ENCODE measurements at regions not wholly inside any gene's neighbourhood (a gene's known extent, or its start where the extent isn't known, plus 50 kb on each side); places are given as distances from the start of the nearest gene placed in this dataset.

GRCh38 chr4:123481717-123482116, 85.1 kb downstream of the SPRY1 start:
- no peak for TF ChIP-seq CTCF (IDR thresholded peaks at IDR 0.05)
- DNase-seq = no peak
- no peaks in the 10 kb centered on the region for H3K36me3 ChIP-seq
- ATAC-seq = no peak
- no peak overlapping the region for H3K4me3 ChIP-seq
- H3K27ac ChIP-seq = no peak overlapping the region
- WGBS, 2 donors = 82 to 94% methylated on average over 3 of the region's 3 CpGs
- intact Hi-C loops (cut with DNase I) = no loop called here
- peaks cover 0 to 10% (median 0%) of the 10 kb centered on the region in 9 donors for H3K4me1 ChIP-seq
- no peaks in the 10 kb centered on the region for H3K9me3 ChIP-seq
- H3K27me3 ChIP-seq = no peaks in the 10 kb centered on the region

- no peak for DNase-seq
- no peak overlapping the region for H3K4me3 ChIP-seq
- no peak for ATAC-seq
- no peaks in the 10 kb centered on the region for H3K36me3 ChIP-seq
- no peaks in the 10 kb centered on the region for H3K9me3 ChIP-seq
- peaks cover 0 to 4% (median 0%) of the 10 kb centered on the region in 9 donors for H3K4me1 ChIP-seq
- H3K27ac ChIP-seq = no peak overlapping the region
- intact Hi-C loops (cut with DNase I) = no loop called here
- WGBS, 2 donors = 84 to 91% methylated on average over 4 of the region's 4 CpGs
- no peaks in the 10 kb centered on the region for H3K27me3 ChIP-seq
- TF ChIP-seq CTCF (IDR thresholded peaks at IDR 0.05) = no peak
Observed at GRCh38 chr4:123484291-123484926, 87.8 kb downstream of the SPRY1 start.

- 81 to 86% methylated on average over 1 of the region's 1 CpG for WGBS, 2 donors
- intact Hi-C loops (cut with DNase I) = no loop called here
- H3K9me3 ChIP-seq = no peaks in the 10 kb centered on the region
- peaks cover 0 to 5% (median 0%) of the 10 kb centered on the region in 9 donors for H3K4me1 ChIP-seq
- H3K27me3 ChIP-seq = no peaks in the 10 kb centered on the region
- no peak overlapping the region for H3K4me3 ChIP-seq
- H3K36me3 ChIP-seq = no peaks in the 10 kb centered on the region
- no peak for TF ChIP-seq CTCF (IDR thresholded peaks at IDR 0.05)
- DNase-seq (no peak), ATAC-seq (no peak)
- no peak overlapping the region for H3K27ac ChIP-seq
Observed at GRCh38 chr4:123485601-123486000, 89.0 kb downstream of the SPRY1 start.

- intact Hi-C loops (cut with DNase I) = no loop called here
- Histone ChIP-seq H3K9me3 (no peaks in the 10 kb centered on the region), H3K27me3 (no peaks in the 10 kb centered on the region), H3K4me3 (no peak overlapping the region), H3K27ac (peak overlapping the region in 1 of 10 donors; percentile 26), H3K4me1 (peaks cover 0 to 5% (median 0%) of the 10 kb centered on the region in 9 donors), H3K36me3 (no peaks in the 10 kb centered on the region)
- no peak for TF ChIP-seq CTCF (IDR thresholded peaks at IDR 0.05)
- DNase-seq = no peak
- WGBS, 2 donors = 63 to 73% methylated on average over 5 of the region's 5 CpGs
- peak in 3 of 8 donors; percentile 24 to 67 (median 30) for ATAC-seq
Observed at GRCh38 chr4:123488916-123489315, 92.3 kb downstream of the SPRY1 start.
